Neuron (in vitro differentiated cells): ENCODE measurements at regions not wholly inside any gene's neighbourhood (a gene's known extent, or its start where the extent isn't known, plus 50 kb on each side); places are given as distances from the start of the nearest gene placed in this dataset.

ENCODE experiments used
- H2AFZ ChIP-seq: one replicate; pipeline ENCODE4 v1.6.1; 2013; ENCODE audit warnings: low read depth, mild to moderate bottlenecking, inconsistent platforms, low read length, moderate library complexity
- H3K27me3 ChIP-seq: one replicate; pipeline ENCODE4 v1.6.1; 2013; ENCODE audit warnings: low read length; ENCODE audit not compliant: insufficient read depth
- H3K36me3 ChIP-seq: one replicate; pipeline ENCODE4 v1.6.1; 2013; ENCODE audit warnings: low read length; ENCODE audit not compliant: insufficient read depth
- H3K4me1 ChIP-seq: one replicate; pipeline ENCODE4 v1.6.1; 2013; ENCODE audit warnings: low read length; ENCODE audit not compliant: insufficient read depth
- H3K4me3 ChIP-seq: 2 replicates; pipeline ENCODE4 v1.5.1; 2013; ENCODE audit warnings: mild to moderate bottlenecking, low read length, moderate library complexity
- H3K9me3 ChIP-seq: one replicate; pipeline ENCODE4 v1.6.1; 2013; ENCODE audit warnings: low read length

- Histone ChIP-seq H3K9me3 (no peaks in the 10 kb centered on the region), H3K4me3 (no peak overlapping the region), H3K4me1 (no peaks in the 10 kb centered on the region), H2AFZ (no peak overlapping the region), H3K27me3 (no peaks in the 10 kb centered on the region), H3K36me3 (no peaks in the 10 kb centered on the region)
These were observed 65.2 kb upstream of the SNTG2 start for GRCh38 chr2:885230-886071.

DNA sequence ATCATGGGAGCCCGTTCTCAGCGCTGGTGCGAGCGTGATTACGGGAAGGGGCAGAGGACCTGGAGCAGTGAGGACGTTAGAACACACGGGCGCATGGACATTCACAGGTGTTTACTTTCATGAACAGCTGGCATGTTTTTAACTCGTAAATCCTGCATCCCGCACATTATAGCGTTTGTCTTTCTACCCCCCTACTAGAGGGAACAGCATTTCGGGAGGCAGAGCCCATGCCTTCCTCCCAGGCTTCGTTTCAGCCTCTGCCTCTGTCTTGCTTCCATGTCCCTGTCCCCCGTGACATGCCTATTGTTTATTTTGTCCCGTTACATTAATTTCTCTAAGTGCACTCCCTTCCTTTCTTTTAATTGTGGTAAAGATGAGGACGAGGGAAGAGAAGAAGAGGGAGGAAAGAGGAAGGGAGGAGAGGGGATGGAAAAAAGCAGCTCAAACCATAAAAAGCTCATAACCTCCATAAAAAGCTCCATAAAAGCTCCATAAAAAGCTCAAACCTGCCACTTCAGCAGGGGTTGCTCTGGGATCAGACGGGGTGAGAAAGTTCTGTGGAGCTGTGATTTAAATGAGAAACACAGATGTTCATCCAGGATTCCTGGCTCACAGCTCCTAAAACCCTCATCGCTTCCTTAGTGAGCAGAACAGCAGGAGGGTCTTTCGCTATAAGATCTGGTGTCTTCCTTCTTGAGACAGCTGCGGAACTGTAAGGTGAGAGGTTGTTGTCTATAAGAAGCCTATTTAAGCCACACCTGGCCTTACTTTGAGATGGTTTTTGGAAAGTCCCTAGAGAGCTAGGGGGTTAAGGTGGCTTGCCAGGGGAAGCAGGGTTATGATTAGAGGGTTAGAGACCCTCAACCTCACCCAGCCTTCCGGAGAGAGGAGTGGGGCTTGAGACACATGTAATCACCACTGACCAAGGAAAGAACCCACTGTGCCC, 66.6 kb upstream of the SNTG2 start:
- no peaks in the 10 kb centered on the region for H3K4me1 ChIP-seq
- no peaks in the 10 kb centered on the region for H3K36me3 ChIP-seq
- H3K9me3 ChIP-seq, result no peaks in the 10 kb centered on the region
- H2AFZ ChIP-seq, result no peak overlapping the region
- no peaks in the 10 kb centered on the region for H3K27me3 ChIP-seq
- H3K4me3 ChIP-seq, result no peak overlapping the region

GRCh38 chr2:883260-883802, 67.3 kb upstream of the SNTG2 start:
- H2AFZ ChIP-seq, result no peak overlapping the region
- H3K4me1 ChIP-seq, result no peaks in the 10 kb centered on the region
- no peaks in the 10 kb centered on the region for H3K27me3 ChIP-seq
- H3K9me3 ChIP-seq, result no peaks in the 10 kb centered on the region
- H3K4me3 ChIP-seq, result no peak overlapping the region
- H3K36me3 ChIP-seq, result no peaks in the 10 kb centered on the region

- Histone ChIP-seq H3K27me3 (no peaks in the 10 kb centered on the region), H3K9me3 (no peaks in the 10 kb centered on the region), H3K36me3 (no peaks in the 10 kb centered on the region), H2AFZ (no peak overlapping the region), H3K4me1 (no peaks in the 10 kb centered on the region), H3K4me3 (no peak overlapping the region)
These were observed 69.3 kb upstream of the SNTG2 start for GRCh38 chr2:881204-881918.

- no peaks in the 10 kb centered on the region for H3K27me3 ChIP-seq
- no peaks in the 10 kb centered on the region for H3K9me3 ChIP-seq
- no peak overlapping the region for H3K4me3 ChIP-seq
- no peak overlapping the region for H2AFZ ChIP-seq
- no peaks in the 10 kb centered on the region for H3K4me1 ChIP-seq
- H3K36me3 ChIP-seq, result no peaks in the 10 kb centered on the region
These were observed 70.3 kb upstream of the SNTG2 start for GRCh38 chr2:880201-880970.

- no peak overlapping the region for H2AFZ ChIP-seq
- no peaks in the 10 kb centered on the region for H3K4me1 ChIP-seq
- H3K27me3 ChIP-seq, result no peaks in the 10 kb centered on the region
- no peaks in the 10 kb centered on the region for H3K9me3 ChIP-seq
- no peak overlapping the region for H3K4me3 ChIP-seq
- no peaks in the 10 kb centered on the region for H3K36me3 ChIP-seq
These were observed 71.1 kb upstream of the SNTG2 start for GRCh38 chr2:879540-879939.

- no peak overlapping the region for H2AFZ ChIP-seq
- no peaks in the 10 kb centered on the region for H3K36me3 ChIP-seq
- no peaks in the 10 kb centered on the region for H3K9me3 ChIP-seq
- no peak overlapping the region for H3K4me3 ChIP-seq
- H3K4me1 ChIP-seq, result no peaks in the 10 kb centered on the region
- no peaks in the 10 kb centered on the region for H3K27me3 ChIP-seq
These were observed 72.3 kb upstream of the SNTG2 start for GRCh38 chr2:878245-878930.

DNA sequence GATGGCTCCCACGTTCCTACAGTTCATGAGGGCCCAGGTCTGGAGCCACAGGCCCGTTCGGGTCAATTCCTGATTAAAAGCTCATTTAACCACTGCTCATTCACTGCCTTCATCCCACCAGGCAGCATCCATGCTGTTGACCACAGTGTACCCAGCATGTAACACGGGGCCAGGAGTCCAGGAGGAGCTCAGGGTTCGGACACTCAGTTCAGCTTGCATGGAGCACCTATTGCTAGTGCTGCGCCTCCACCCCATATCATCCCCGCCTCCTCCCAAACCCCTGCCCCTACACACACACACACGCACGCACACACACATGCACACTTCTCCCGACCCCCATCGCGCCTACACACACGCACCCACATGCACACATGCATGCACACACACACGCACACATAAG, 72.9 kb upstream of the SNTG2 start:
- H2AFZ ChIP-seq, result no peak overlapping the region
- no peaks in the 10 kb centered on the region for H3K36me3 ChIP-seq
- no peaks in the 10 kb centered on the region for H3K4me1 ChIP-seq
- H3K27me3 ChIP-seq, result no peaks in the 10 kb centered on the region
- H3K9me3 ChIP-seq, result no peaks in the 10 kb centered on the region
- H3K4me3 ChIP-seq, result no peak overlapping the region

DNA sequence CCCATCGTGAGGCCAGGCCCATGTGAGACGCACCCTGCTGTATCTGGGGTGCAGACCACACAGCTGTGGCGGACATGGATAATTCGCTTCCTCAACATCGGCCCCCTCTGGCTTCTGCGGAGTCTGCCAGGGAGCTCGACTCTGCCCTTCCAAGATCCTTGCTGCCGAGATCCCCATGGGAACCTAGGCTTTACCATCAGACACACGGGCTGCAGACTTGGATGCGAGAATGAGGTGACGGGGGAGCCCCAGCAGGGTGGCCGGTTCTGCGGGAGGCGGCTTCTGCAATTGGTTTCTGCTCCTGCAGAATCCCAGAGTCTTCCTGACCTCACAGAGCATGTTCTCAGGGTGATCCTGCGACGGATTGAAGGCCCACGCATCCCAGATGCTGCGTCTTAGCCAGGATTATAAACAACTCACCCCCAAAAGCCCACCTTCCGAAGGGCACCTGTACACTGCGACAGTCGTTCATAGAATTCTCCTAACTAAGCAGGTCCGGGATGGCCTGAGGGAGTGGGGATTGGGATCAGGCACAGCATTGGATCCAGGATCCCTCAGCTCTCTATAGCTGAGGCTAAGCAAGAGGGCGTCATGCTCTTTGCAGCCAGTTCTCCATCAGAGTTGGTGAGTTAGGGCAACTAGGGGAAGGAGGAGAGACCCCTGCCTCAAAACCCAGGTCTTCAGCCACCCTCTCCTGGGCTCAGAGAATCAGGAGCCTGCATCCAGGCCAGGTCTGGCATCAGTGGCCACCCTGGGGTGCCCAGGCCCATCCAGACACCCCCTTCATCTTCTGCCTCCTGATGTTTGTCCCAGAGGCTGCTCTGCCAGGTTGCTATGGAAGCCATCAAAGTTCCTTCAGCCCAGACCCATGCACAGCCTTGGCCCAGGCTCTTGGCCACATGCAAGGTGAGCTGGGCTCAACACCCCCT, 74.7 kb upstream of the SNTG2 start:
- no peaks in the 10 kb centered on the region for H3K9me3 ChIP-seq
- H2AFZ ChIP-seq, result no peak overlapping the region

DNA sequence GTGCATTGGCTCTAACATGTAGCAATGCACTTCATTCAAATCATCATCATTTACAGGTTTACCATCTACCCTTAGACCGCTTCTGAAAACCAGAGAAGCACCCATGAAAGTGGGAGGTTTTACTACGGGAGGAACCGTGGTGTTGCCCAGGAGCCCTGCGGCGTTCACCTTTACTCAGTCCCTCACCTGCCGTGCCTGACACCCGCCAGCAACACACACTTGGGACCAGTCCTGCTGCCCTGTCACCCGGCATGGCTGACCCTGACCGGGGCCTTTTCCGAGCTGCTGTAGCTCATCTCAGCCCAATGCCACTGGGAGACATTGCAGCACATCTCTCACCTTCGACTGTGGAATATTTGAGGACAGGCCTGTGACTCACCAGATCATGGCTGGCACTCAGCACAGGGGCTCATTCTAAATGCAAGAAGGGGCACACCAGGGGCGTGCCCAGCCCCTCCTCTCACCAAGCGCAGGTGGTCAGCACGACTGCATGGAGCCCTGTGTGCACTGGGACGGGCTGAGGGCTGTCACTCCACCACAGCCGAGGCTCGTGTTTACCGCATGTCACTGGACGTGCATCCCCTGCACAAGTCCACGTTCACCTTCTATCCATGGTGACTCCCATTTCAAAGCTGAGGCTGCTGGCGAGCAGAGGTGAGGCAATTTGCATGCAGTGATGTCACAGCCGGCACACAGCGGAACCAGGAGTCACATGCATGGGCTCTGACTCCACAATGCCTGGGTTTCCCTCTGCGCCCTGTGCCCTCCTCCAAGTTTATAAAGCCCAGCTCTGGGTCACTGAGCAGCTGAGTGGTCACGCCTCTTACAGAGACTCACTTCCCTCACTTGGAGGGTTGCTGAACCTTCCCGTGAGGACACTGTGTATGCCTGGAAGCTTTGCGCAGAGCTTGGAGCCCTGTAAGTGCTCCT, 76.7 kb upstream of the SNTG2 start:
- Histone ChIP-seq H3K4me1 (no peaks in the 10 kb centered on the region), H3K4me3 (no peak overlapping the region), H3K9me3 (no peaks in the 10 kb centered on the region), H2AFZ (no peak overlapping the region), H3K27me3 (no peaks in the 10 kb centered on the region), H3K36me3 (no peaks in the 10 kb centered on the region)

More for the DNA sequence above, 74.7 kb upstream of the SNTG2 start:
- H3K4me1 ChIP-seq, result no peaks in the 10 kb centered on the region
- no peaks in the 10 kb centered on the region for H3K36me3 ChIP-seq
- H3K4me3 ChIP-seq, result no peak overlapping the region
- no peaks in the 10 kb centered on the region for H3K27me3 ChIP-seq
